ENCODE measurements at regions not wholly inside any gene's neighbourhood (a gene's known extent, or its start where the extent isn't known, plus 50 kb on each side); places are given as distances from the start of the nearest gene placed in this dataset.

- TF ChIP-seq, protein P1, sequence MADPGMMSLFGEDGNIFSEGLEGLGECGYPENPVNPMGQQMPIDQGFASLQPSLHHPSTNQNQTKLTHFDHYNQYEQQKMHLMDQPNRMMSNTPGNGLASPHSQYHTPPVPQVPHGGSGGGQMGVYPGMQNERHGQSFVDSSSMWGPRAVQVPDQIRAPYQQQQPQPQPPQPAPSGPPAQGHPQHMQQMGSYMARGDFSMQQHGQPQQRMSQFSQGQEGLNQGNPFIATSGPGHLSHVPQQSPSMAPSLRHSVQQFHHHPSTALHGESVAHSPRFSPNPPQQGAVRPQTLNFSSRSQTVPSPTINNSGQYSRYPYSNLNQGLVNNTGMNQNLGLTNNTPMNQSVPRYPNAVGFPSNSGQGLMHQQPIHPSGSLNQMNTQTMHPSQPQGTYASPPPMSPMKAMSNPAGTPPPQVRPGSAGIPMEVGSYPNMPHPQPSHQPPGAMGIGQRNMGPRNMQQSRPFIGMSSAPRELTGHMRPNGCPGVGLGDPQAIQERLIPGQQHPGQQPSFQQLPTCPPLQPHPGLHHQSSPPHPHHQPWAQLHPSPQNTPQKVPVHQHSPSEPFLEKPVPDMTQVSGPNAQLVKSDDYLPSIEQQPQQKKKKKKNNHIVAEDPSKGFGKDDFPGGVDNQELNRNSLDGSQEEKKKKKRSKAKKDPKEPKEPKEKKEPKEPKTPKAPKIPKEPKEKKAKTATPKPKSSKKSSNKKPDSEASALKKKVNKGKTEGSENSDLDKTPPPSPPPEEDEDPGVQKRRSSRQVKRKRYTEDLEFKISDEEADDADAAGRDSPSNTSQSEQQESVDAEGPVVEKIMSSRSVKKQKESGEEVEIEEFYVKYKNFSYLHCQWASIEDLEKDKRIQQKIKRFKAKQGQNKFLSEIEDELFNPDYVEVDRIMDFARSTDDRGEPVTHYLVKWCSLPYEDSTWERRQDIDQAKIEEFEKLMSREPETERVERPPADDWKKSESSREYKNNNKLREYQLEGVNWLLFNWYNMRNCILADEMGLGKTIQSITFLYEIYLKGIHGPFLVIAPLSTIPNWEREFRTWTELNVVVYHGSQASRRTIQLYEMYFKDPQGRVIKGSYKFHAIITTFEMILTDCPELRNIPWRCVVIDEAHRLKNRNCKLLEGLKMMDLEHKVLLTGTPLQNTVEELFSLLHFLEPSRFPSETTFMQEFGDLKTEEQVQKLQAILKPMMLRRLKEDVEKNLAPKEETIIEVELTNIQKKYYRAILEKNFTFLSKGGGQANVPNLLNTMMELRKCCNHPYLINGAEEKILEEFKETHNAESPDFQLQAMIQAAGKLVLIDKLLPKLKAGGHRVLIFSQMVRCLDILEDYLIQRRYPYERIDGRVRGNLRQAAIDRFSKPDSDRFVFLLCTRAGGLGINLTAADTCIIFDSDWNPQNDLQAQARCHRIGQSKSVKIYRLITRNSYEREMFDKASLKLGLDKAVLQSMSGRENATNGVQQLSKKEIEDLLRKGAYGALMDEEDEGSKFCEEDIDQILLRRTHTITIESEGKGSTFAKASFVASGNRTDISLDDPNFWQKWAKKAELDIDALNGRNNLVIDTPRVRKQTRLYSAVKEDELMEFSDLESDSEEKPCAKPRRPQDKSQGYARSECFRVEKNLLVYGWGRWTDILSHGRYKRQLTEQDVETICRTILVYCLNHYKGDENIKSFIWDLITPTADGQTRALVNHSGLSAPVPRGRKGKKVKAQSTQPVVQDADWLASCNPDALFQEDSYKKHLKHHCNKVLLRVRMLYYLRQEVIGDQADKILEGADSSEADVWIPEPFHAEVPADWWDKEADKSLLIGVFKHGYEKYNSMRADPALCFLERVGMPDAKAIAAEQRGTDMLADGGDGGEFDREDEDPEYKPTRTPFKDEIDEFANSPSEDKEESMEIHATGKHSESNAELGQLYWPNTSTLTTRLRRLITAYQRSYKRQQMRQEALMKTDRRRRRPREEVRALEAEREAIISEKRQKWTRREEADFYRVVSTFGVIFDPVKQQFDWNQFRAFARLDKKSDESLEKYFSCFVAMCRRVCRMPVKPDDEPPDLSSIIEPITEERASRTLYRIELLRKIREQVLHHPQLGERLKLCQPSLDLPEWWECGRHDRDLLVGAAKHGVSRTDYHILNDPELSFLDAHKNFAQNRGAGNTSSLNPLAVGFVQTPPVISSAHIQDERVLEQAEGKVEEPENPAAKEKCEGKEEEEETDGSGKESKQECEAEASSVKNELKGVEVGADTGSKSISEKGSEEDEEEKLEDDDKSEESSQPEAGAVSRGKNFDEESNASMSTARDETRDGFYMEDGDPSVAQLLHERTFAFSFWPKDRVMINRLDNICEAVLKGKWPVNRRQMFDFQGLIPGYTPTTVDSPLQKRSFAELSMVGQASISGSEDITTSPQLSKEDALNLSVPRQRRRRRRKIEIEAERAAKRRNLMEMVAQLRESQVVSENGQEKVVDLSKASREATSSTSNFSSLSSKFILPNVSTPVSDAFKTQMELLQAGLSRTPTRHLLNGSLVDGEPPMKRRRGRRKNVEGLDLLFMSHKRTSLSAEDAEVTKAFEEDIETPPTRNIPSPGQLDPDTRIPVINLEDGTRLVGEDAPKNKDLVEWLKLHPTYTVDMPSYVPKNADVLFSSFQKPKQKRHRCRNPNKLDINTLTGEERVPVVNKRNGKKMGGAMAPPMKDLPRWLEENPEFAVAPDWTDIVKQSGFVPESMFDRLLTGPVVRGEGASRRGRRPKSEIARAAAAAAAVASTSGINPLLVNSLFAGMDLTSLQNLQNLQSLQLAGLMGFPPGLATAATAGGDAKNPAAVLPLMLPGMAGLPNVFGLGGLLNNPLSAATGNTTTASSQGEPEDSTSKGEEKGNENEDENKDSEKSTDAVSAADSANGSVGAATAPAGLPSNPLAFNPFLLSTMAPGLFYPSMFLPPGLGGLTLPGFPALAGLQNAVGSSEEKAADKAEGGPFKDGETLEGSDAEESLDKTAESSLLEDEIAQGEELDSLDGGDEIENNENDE (IDR thresholded peaks at IDR 0.05; ENCODE audit: insufficient replicate concordance, low read length), result no peak
- TF ChIP-seq ASH2L (IDR thresholded peaks at IDR 0.05; ENCODE audit: low read length) (no peak), TCF12 (IDR thresholded peaks at IDR 0.05; ENCODE audit: low read depth, low read length) (no peak), TAF7 (optimal IDR thresholded peaks at IDR 0.05; ENCODE audit: borderline replicate concordance, low read depth, low read length) (no peak), SRF (IDR thresholded peaks at IDR 0.05; ENCODE audit: low read depth, low read length) (no peak), FOSL1 (IDR thresholded peaks at IDR 0.05; ENCODE audit: insufficient read depth, low read depth, low read length) (no peak), GTF2F1 (IDR thresholded peaks at IDR 0.05; ENCODE audit: borderline replicate concordance, low read depth, low read length) (no peak), KDM5A (IDR thresholded peaks at IDR 0.05; ENCODE audit: low read length) (no peak), POLR2AphosphoS5 (IDR thresholded peaks at IDR 0.05; ENCODE audit: low read depth, low read length) (no peak)
- TF ChIP-seq, protein P2, sequence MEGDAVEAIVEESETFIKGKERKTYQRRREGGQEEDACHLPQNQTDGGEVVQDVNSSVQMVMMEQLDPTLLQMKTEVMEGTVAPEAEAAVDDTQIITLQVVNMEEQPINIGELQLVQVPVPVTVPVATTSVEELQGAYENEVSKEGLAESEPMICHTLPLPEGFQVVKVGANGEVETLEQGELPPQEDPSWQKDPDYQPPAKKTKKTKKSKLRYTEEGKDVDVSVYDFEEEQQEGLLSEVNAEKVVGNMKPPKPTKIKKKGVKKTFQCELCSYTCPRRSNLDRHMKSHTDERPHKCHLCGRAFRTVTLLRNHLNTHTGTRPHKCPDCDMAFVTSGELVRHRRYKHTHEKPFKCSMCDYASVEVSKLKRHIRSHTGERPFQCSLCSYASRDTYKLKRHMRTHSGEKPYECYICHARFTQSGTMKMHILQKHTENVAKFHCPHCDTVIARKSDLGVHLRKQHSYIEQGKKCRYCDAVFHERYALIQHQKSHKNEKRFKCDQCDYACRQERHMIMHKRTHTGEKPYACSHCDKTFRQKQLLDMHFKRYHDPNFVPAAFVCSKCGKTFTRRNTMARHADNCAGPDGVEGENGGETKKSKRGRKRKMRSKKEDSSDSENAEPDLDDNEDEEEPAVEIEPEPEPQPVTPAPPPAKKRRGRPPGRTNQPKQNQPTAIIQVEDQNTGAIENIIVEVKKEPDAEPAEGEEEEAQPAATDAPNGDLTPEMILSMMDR (IDR thresholded peaks at IDR 0.05; ENCODE audit: control extremely low read depth in 1 of 3, insufficient read depth in 1 of 3, low read depth in 1 of 3, low read length in 3 of 3), result no peak
These were observed 1160.9 kb upstream of the TMEM132C start (continued) for GRCh38 chr12:127106041-127106440.
